ENCODE measurements at regions not wholly inside any gene's neighbourhood (a gene's known extent, or its start where the extent isn't known, plus 50 kb on each side); places are given as distances from the start of the nearest gene placed in this dataset.

GRCh38 chr10:104505521-104506042 lies 135.5 kb upstream of the SORCS3 start:
- DNase-seq (ENCODE audit: low read depth in 1 of 2, low spot score in 1 of 2) = no peak

- no peak for DNase-seq (ENCODE audit: low read depth in 1 of 2, low spot score in 1 of 2)
Measured at GRCh38 chr10:104509981-104510380, 131.1 kb upstream of the SORCS3 start.

GRCh38 chr10:104510644-104511043 lies 130.4 kb upstream of the SORCS3 start:
- no peak for DNase-seq (ENCODE audit: low read depth in 1 of 2, low spot score in 1 of 2)

DNA sequence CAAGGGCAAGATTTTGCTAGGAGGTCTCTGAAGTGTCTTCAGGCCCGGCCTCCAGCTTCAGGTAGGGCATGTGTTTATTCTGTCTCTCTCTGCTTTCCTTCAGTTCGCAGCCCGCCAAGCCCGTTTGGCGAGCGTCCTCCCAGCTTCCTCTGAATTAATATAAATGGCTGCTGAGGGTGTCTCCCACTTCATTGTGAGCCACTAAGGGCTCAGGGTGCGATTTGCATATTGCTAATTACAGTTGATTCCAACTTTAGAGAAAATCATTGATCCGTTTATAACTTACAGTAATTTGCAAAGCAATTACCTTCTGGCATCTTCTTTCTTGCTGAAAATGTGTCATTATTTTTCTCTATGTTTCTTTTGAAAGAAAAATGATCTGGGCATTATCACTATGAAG lies 128.3 kb upstream of the SORCS3 start:
- DNase-seq (ENCODE audit: low read depth in 1 of 2, low spot score in 1 of 2) = no peak

DNA sequence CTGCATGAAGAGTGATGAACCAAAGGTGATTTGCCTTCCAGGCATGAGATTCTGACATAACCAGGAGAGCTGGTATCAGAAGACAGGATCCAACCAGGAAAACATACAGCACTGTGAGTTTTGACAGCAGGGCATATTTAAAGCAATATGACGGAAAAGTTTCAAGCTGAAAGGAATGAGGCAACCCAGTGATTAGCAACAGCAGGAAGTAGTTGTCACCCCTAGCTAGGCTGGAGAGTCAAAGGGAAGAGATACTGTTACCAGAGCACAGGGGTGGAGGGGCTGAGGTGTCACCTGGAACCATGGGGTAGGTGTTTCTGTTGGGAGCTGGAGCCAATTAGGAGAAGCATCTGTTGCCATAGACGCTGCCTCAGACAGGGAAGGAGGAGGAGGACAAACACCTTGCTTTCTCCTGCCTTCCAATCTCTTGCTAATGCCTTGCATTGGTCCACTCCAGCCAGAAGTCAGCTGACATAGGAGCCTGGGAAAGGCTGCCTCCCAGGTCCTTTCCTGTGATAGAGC lies 125.4 kb upstream of the SORCS3 start:
- DNase-seq (ENCODE audit: low read depth in 1 of 2, low spot score in 1 of 2) = no peak

- no peak for DNase-seq (ENCODE audit: low read depth in 1 of 2, low spot score in 1 of 2)
Measured at GRCh38 chr10:104516986-104517385, 124.1 kb upstream of the SORCS3 start.

DNA sequence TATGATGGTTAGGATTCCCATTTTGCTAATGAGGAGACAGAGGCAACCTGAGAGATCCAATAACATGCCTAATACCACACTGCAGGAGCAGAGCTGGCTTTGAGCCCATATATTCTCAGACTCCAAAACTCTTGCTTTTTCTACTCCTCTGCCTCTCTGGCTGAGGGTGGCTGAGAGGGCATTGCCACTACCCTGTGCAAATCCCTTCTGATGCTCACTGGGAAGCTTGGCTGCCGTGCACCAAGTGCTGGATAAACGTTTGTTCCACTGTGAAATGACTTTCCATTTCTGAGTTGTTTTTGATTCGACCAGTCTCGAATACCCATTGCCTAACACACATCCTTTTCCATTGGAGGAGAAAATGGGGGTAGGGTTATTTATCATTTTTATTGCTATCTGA lies 123.1 kb upstream of the SORCS3 start:
- no peak for DNase-seq (ENCODE audit: low read depth in 1 of 2, low spot score in 1 of 2)

DNA sequence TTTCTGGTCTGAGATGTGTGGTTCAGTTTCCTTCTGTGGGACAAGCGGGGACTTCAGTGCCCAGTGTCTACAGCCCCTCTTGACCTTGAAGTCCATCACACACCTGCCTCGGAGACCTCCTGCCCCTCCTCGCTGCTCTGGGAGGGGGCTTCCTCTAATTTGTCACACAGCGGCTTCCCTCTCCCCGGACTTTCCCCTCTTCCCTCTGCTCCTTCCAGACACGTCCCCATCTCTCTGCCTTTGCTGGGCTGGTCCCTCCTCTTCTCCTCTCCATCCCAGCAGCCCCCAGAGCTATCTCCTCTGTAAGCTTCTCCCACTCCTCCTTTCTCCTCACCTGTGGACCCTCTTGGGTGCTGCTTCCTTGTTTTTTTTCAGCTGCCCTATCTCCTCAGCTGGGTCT lies 122.2 kb upstream of the SORCS3 start:
- DNase-seq (ENCODE audit: low read depth in 1 of 2, low spot score in 1 of 2) = no peak

- DNase-seq (ENCODE audit: low read depth in 1 of 2, low spot score in 1 of 2) = no peak
Measured at GRCh38 chr10:104520653-104521052, 120.4 kb upstream of the SORCS3 start.

- DNase-seq (ENCODE audit: low read depth in 1 of 2, low spot score in 1 of 2) = no peak
Measured at GRCh38 chr10:104521901-104522694, 119.0 kb upstream of the SORCS3 start.

- DNase-seq (ENCODE audit: low read depth in 1 of 2, low spot score in 1 of 2) = no peak
Measured at GRCh38 chr10:104526188-104526587, 114.9 kb upstream of the SORCS3 start.

GRCh38 chr10:104527013-104527412 lies 114.1 kb upstream of the SORCS3 start:
- DNase-seq (ENCODE audit: low read depth in 1 of 2, low spot score in 1 of 2) = no peak

DNA sequence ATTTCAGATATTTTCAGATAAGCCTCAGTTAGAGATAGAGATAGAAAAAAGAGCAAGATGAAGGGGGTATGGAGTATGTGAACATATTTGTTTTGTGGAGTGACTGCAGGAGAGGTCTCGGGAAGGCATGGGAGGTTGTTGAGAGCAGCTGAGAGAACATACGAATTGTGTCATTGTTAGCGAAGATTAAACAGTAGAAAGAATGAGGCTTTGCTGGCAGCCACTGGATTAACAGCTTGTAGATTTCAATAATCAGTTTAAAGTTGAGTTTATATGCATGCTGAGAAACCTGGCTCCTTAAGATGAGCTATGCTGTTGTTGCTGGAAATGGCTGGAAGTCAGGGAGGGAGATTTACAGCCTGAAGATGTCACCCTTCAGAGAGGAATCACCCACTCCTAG lies 100.9 kb upstream of the SORCS3 start:
- DNase-seq (ENCODE audit: low read depth in 1 of 2, low spot score in 1 of 2) = no peak

DNA sequence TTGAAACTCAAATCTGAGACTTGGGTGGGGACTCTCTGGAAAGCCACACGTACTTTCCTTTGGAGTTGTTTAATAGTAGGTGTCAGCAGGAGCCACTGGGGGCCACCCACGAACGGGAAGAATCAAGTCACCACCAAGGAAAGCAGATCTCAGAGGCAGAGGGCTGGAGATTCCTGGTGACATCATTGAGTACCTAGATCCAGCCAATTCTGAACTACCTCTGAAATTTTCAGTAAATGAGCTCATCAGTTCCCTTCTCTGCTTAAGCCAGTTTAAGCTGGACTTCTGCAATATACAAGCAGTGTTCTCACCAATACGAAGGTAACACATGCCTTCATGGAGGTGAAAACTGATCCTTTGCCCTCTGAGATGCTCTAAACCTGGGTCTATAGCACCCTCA lies 99.3 kb upstream of the SORCS3 start:
- DNase-seq (ENCODE audit: low read depth in 1 of 2, low spot score in 1 of 2) = no peak

- DNase-seq (ENCODE audit: low read depth in 1 of 2, low spot score in 1 of 2) = no peak
Measured at GRCh38 chr10:104546336-104546735, 94.8 kb upstream of the SORCS3 start.

DNA sequence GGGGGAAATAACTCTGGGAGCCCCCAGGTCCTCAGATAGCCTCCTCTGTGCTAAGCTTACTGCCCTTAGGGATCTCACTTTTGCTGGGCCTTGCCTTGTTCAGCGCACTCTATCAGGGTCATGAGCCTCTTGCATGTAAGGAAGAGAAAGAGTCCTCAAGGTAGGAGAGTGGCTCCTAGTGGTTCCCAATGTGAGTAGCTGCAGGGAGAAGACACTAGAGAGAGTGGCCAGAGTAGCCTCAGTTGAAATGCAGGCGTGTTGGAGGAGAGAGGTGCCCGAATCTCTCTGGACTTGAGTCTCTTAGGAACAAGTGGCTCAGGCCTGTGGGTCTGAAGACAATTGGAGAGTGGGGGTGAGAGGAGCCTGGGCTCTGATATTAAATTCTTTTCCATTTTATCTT lies 94.3 kb upstream of the SORCS3 start:
- no peak for DNase-seq (ENCODE audit: low read depth in 1 of 2, low spot score in 1 of 2)

DNA sequence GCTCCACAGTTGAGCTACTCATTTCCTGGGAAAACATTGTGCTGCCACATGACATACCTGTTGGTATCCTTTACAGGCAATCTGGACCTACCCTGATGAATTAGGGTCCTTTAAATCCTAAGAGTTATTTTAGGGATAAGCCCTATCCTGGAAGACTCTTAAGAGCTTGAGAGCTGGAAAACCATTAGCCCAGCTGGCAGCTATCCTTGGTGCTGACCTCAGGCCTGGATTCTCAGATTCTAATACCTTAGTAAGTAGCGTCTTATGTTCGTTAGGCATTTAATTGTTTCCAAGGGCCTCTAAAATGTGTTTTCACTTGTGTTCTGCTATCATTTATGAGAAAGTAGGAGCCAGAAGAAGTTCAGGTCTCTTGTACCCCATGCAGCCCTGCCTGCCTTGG lies 93.0 kb upstream of the SORCS3 start:
- DNase-seq (ENCODE audit: low read depth in 1 of 2, low spot score in 1 of 2) = no peak

DNA sequence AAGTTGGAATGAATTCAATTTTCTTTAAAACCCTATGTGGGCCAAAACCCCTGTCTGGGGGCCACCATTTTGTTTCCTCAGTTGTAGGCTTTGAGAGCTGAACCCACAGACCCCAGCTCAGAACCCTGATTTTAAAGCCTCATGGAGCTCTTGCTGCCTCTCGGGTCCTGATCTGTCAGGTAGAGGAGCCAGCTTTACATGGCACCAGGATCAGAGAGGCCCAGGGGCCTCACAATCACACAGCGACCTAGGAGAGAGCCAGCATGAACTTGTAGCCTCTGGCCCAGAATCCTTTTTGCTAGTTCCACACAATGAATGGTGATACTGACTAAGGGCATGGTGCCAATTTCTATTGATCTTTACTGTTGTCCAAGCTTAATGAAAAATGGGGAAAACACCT lies 84.3 kb upstream of the SORCS3 start:
- DNase-seq (ENCODE audit: low read depth in 1 of 2, low spot score in 1 of 2) = no peak

GRCh38 chr10:104557966-104558365 lies 83.1 kb upstream of the SORCS3 start:
- no peak for DNase-seq (ENCODE audit: low read depth in 1 of 2, low spot score in 1 of 2)

DNA sequence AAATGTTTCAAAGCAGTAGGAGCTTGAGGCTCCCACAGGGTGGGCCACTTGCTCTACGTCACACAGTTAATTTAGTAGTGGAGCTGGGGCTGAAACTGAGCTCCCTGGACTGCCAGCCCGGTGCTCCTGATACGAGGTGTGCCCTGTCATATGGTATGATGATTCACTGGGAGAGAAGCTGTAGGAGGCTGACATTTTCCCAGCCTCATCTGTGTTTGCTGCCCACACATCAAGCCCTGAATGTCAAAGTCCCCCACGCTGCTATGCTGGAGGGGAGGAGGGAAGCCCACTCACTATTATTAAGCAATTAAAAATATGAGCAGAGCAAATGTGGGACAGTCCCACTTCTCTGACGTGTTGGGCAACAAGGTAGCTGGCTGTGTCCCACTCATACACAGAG lies 81.2 kb upstream of the SORCS3 start:
- DNase-seq (ENCODE audit: low read depth in 1 of 2, low spot score in 1 of 2) = no peak

GRCh38 chr10:104563051-104563450 lies 78.0 kb upstream of the SORCS3 start:
- DNase-seq (ENCODE audit: low read depth in 1 of 2, low spot score in 1 of 2) = no peak

DNA sequence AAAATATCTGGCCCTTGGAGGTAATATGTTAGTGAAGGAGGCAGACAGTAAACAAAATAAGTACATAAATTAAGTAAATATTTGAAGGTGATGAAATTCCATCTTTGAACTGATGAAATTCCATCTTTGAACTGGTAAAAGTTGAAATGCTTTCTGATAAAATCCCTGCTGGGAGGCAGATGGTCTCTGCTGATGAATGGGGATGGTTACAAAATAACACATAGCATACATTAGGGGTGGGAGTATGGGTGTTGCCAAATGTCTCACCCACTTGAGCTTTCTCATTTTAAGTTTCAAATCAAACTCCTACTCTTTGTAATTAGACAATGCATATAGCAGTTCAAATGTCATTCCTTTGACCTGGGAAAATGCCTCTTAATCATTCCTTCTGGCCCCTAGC lies 77.5 kb upstream of the SORCS3 start:
- DNase-seq (ENCODE audit: low read depth in 1 of 2, low spot score in 1 of 2) = no peak

DNA sequence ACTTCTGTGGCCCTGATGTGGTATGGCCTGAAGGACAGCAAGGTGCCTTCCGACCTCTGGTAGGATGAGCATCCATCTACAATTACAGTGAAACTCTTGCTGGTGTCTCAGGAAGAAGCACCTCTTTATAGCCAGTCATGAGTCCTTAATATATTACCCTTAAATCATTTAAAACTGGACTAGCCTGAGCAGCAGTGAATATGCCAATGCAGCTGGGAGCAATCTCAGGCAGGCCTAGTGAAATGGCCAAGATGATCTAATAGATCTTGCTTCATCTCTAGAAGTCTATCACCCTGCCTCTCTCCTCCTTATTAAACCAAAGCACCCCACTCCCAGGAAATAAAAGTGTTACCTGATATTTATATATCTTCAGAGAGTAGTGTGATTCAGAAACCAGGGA lies 66.7 kb upstream of the SORCS3 start:
- DNase-seq (ENCODE audit: low read depth in 1 of 2, low spot score in 1 of 2) = no peak

Measured in stimulated activated CD4-positive, alpha-beta T cell treated with anti-CD3 and anti-CD28 coated beads, Interleukin-15, amount 100 ng/mL, for 1 hour (primary cell).